Glutamatergic neuron (in vitro differentiated cells): ENCODE measurements at regions not wholly inside any gene's neighbourhood (a gene's known extent, or its start where the extent isn't known, plus 50 kb on each side); places are given as distances from the start of the nearest gene placed in this dataset.

Experiments
- DNase-seq: peaks from one replicate; pipeline ENCODE4 v3.0.0; 2022
- H3K27ac Mint-ChIP-seq: one replicate; pipeline ENCODE4 v1.8.0; 2020; ENCODE audit warnings: mild to moderate bottlenecking, mixed read lengths, inconsistent platforms; ENCODE audit not compliant: unreplicated experiment
- H3K27me3 Mint-ChIP-seq: one replicate; pipeline ENCODE4 v1.8.0; 2020; ENCODE audit warnings: mild to moderate bottlenecking, moderate library complexity, mixed read lengths, inconsistent platforms; ENCODE audit not compliant: unreplicated experiment
- H3K36me3 Mint-ChIP-seq: one replicate; pipeline ENCODE4 v1.8.0; 2020; ENCODE audit warnings: mild to moderate bottlenecking, mixed read lengths, inconsistent platforms; ENCODE audit not compliant: unreplicated experiment
- H3K4me1 Mint-ChIP-seq: one replicate; pipeline ENCODE4 v1.8.0; 2020; ENCODE audit warnings: mild to moderate bottlenecking, low read depth, mixed read lengths, inconsistent platforms; ENCODE audit not compliant: unreplicated experiment
- H3K4me3 Mint-ChIP-seq: one replicate; pipeline ENCODE4 v1.8.0; 2020; ENCODE audit warnings: mild to moderate bottlenecking, mixed read lengths, inconsistent platforms; ENCODE audit not compliant: unreplicated experiment
- H3K9me3 Mint-ChIP-seq: one replicate; pipeline ENCODE4 v1.8.0; 2020; ENCODE audit warnings: mild to moderate bottlenecking, moderate library complexity, mixed read lengths, inconsistent platforms; ENCODE audit not compliant: unreplicated experiment
- CTCF ChIP-seq: fragments of 200-600 bp; sonication (generic); IDR thresholded peaks from one replicate; pipeline ENCODE4 v1.5.0; 2021; ENCODE audit not compliant: partially characterized antibody, unreplicated experiment

GRCh38 chr4:119977076-119977940 is 89.3 kb downstream of the MAD2L1 start:
- TF ChIP-seq CTCF = no peak
- H3K4me3 Mint-ChIP-seq = no peak overlapping the region
- no peaks in the 10 kb centered on the region for H3K27me3 Mint-ChIP-seq
- H3K4me1 Mint-ChIP-seq = no peaks in the 10 kb centered on the region
- DNase-seq = no peak
- H3K9me3 Mint-ChIP-seq = no peaks in the 10 kb centered on the region
- no peak overlapping the region for H3K27ac Mint-ChIP-seq
- no peaks in the 10 kb centered on the region for H3K36me3 Mint-ChIP-seq

GRCh38 chr4:119971431-119972084 is 95.1 kb downstream of the MAD2L1 start:
- H3K27ac Mint-ChIP-seq = no peak overlapping the region
- no peaks in the 10 kb centered on the region for H3K4me1 Mint-ChIP-seq
- no peak for DNase-seq
- H3K27me3 Mint-ChIP-seq = no peaks in the 10 kb centered on the region
- TF ChIP-seq CTCF = no peak
- no peak overlapping the region for H3K4me3 Mint-ChIP-seq
- no peaks in the 10 kb centered on the region for H3K36me3 Mint-ChIP-seq
- H3K9me3 Mint-ChIP-seq = no peaks in the 10 kb centered on the region

GRCh38 chr4:119962631-119963030 is 104.0 kb downstream of the MAD2L1 start:
- DNase-seq = no peak
- Mint-ChIP-seq H3K27ac (no peak overlapping the region), H3K4me3 (no peak overlapping the region), H3K9me3 (no peaks in the 10 kb centered on the region), H3K4me1 (no peaks in the 10 kb centered on the region), H3K27me3 (no peaks in the 10 kb centered on the region), H3K36me3 (no peaks in the 10 kb centered on the region)
- no peak for TF ChIP-seq CTCF

GRCh38 chr4:119958983-119959382 is 107.7 kb downstream of the MAD2L1 start:
- no peaks in the 10 kb centered on the region for H3K27me3 Mint-ChIP-seq

More at GRCh38 chr4:119958983-119959382, 107.7 kb downstream of the MAD2L1 start:
- H3K4me1 Mint-ChIP-seq = no peaks in the 10 kb centered on the region
- no peak overlapping the region for H3K27ac Mint-ChIP-seq
- no peaks in the 10 kb centered on the region for H3K9me3 Mint-ChIP-seq
- peaks cover 6% of the 10 kb centered on the region for H3K36me3 Mint-ChIP-seq
- TF ChIP-seq CTCF = no peak
- no peak overlapping the region for H3K4me3 Mint-ChIP-seq
- DNase-seq = no peak
